HFFc6 (cell line): ENCODE measurements at regions not wholly inside any gene's neighbourhood (a gene's known extent, or its start where the extent isn't known, plus 50 kb on each side); places are given as distances from the start of the nearest gene placed in this dataset.

Source experiments
- DNase-seq: peaks from one replicate; pipeline ENCODE4 v3.0.0-alpha.2; 2018
- H3K27ac Mint-ChIP-seq: 2 replicates; pipeline ENCODE4 v1.8.0; 2020; ENCODE audit warnings: mild to moderate bottlenecking, mixed read lengths
- H3K27me3 Mint-ChIP-seq: 2 replicates; pipeline ENCODE4 v1.8.0; 2021; ENCODE audit warnings: mild to moderate bottlenecking, moderate library complexity, mixed read lengths; ENCODE audit not compliant: insufficient read depth
- H3K36me3 Mint-ChIP-seq: 2 replicates; pipeline ENCODE4 v1.8.0; 2021; ENCODE audit warnings: low read depth, mixed read lengths
- H3K4me1 Mint-ChIP-seq: 2 replicates; pipeline ENCODE4 v1.8.0; 2020; ENCODE audit warnings: low read depth, mixed read lengths
- H3K4me3 Mint-ChIP-seq: 2 replicates; pipeline ENCODE4 v1.8.0; 2020; ENCODE audit warnings: mild to moderate bottlenecking, moderate library complexity, mixed read lengths
- H3K9me3 Mint-ChIP-seq: 2 replicates; pipeline ENCODE4 v1.8.0; 2020; ENCODE audit warnings: mild to moderate bottlenecking, mixed read lengths
- TF ChIP-seq, protein P1 (sequence below): fragments of 200-600 bp; sonication (generic); IDR thresholded peaks from 2 replicates; pipeline ENCODE4 v1.5.0; 2021; ENCODE audit warnings: antibody characterized with exemption, mild to moderate bottlenecking

DNA sequence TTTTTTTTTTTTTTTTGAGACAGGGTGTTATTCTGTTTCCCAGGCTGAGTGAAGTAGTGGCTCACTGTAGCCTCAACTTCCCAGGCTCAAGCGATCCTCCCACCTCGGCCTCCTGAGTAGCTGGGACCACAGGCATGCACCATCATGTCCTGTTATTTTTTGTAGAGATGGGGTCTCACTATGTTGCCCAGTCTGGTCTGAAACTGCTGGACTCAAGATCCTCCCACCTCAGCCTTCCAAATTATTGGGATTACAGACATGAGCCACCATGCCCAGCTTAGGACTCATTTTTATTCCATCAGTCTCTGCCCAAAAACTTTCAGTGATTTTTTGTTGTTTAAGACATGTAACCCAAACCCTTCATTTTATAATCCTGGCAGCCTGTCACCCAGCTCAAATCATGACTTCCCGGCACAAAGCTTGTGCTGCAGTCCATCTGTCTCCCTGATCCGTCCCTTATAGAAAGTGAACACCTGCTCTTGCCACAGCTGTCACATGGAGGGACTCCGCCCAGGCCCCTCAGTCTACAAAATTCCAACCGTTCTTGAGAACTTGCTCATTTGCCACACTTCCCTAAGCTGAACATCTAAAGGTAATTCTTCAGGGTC, 183.9 kb upstream of the JARID2 start:
- Mint-ChIP-seq H3K27me3 (peaks cover 1% of the 10 kb centered on the region; the same call in 1 of the 2 replicates), H3K27ac (peak overlapping the region; percentile 57; the same call in 1 of the 2 replicates), H3K36me3 (no peaks in the 10 kb centered on the region), H3K9me3 (no peaks in the 10 kb centered on the region), H3K4me1 (peaks cover 34% of the 10 kb centered on the region), H3K4me3 (no peak overlapping the region)
- TF ChIP-seq, protein P1, sequence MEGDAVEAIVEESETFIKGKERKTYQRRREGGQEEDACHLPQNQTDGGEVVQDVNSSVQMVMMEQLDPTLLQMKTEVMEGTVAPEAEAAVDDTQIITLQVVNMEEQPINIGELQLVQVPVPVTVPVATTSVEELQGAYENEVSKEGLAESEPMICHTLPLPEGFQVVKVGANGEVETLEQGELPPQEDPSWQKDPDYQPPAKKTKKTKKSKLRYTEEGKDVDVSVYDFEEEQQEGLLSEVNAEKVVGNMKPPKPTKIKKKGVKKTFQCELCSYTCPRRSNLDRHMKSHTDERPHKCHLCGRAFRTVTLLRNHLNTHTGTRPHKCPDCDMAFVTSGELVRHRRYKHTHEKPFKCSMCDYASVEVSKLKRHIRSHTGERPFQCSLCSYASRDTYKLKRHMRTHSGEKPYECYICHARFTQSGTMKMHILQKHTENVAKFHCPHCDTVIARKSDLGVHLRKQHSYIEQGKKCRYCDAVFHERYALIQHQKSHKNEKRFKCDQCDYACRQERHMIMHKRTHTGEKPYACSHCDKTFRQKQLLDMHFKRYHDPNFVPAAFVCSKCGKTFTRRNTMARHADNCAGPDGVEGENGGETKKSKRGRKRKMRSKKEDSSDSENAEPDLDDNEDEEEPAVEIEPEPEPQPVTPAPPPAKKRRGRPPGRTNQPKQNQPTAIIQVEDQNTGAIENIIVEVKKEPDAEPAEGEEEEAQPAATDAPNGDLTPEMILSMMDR: no peak
- no peak for DNase-seq

DNA sequence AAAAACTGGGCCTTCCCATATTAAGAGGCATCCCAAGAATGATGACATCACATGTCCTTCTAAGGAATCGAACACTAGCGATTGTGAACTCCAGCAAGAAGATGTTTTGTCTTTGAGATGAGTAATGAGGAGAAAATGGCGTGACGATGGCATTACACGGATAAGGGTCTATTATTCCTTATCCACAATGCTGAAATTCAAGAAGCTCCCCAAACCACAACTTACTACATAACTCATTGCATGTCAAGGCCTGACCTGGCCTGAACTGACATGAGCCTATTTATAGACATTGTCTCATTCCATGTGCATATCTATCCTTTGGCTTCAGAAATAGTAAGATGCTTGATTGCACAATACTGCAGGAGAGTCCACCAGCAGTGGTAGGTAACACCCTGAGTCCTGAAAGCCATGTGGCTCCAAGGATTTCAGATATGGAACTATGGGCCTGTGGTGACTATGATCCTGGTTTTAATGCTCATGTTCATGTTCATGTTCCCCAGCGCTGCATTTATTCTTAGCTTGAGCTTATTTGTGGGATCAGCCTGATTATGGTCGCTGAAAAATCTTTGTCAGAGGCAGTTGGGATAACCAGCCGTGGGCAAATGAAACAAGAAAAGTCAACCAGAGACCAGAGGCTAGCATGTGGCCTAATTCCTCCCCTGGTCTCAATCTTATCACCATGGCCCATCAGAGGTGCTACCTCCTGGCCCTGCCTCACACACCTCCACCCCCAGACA, 183.2 kb upstream of the JARID2 start:
- DNase-seq: peak; percentile 94
- Mint-ChIP-seq H3K27ac (peak overlapping the region; percentile 57), H3K27me3 (peaks cover 1% of the 10 kb centered on the region; the same call in 1 of the 2 replicates), H3K4me1 (peaks cover 37% of the 10 kb centered on the region), H3K9me3 (no peaks in the 10 kb centered on the region), H3K4me3 (no peak overlapping the region), H3K36me3 (no peaks in the 10 kb centered on the region)
- TF ChIP-seq, protein P1: no peak

DNA sequence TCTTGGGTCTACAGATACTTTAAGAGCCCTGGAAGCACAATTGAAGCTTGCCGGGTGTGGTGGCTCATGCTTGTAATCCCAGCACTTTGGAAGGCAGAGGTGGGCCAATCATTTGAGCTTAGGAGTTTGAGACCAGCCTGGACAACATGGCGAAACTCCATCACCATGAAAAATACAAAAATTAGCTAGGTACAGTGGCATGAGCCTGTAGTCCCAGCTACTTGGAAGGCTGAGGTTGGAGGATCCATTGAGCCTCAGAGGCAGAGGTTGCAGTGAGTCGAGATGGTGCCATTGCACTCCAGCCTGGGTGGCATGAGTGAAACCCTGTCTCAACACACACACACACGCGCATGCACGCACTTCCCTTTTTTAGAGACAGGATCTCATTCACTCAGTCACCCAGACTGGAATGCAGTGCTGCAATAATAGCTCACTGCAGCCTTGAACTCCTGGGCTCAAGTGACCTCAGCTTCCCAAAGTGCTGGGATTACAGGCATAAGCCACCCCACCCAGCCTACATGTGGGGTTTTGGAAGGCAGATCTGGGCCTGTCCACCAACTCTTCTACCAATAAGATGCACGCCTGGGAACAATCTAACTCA, 182.5 kb upstream of the JARID2 start:
- no peaks in the 10 kb centered on the region for H3K36me3 Mint-ChIP-seq
- no peaks in the 10 kb centered on the region for H3K9me3 Mint-ChIP-seq
- H3K4me1 Mint-ChIP-seq: peaks cover 37% of the 10 kb centered on the region
- H3K27ac Mint-ChIP-seq: peak overlapping the region; percentile 45; the same call in 1 of the 2 replicates
- no peak overlapping the region for H3K4me3 Mint-ChIP-seq
- peaks cover 1% of the 10 kb centered on the region; the same call in 1 of the 2 replicates for H3K27me3 Mint-ChIP-seq
- DNase-seq: no peak
- TF ChIP-seq, protein P1: no peak

DNA sequence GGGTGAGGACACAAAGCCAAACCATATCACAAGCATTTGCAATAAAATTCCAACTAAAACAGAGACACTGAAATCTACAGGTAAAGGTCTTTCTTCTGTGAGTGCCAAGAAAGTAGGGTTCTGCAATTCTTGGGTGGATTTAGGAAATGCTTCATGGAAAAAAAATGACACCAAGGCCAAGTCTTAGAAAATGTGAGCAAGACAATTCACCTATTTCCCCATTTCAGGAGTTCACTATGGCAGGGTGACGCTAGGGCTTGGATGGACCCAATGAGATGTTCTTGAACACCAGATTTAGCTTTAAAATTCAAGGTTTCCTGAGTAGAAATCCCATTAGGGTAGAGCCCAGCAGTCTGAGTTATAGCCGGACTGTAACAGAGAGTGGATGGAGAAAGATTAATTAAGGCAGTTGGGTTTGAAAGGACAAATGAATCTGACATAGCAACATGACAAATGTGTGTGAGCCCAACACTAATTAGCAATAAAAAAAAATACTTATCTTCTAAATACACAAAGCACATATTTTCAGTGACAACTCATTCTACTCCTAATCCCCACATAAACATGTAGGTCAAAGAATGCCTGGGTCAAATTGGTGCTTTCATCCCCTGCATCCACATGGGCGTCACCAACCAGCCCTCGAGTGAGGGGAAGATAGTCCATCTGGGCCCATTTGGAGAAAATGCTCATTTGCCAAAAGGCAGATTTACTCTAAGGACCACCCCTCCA, 180.4 kb upstream of the JARID2 start:
- TF ChIP-seq, protein P1: no peak
- peak overlapping the region; percentile 76 for H3K27ac Mint-ChIP-seq
- DNase-seq: peak; percentile 47

DNA sequence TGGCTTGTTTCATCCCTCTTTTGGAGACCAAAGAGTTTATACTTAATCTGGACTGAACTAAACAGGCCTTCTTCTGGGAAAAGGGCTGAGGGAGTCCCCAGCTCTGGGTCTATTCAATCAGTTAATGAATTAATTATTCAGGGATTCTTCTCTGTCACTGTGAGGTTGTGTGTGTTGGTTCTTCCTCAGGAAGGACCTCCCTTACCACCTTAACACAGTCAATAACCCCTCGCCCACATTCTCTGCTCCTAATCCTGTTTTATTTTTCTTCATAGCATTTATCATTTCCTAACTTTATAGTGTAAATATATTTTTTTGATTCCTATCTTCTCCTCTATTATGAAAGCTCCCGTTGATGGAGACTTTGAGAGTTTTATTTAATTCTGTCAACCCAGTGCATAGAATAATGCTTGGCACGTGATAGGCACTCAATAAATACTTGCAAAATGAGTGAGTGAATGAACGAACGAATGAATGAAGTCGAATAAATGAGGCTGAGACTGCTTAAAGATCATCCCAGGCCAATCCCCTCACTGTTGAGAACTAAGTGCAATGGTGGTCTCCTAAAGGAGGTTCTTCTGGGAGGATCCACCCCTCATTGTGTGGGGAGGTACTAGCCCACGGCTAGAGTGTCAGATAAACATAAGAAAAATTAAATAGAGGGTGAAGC, 179.6 kb upstream of the JARID2 start:
- Mint-ChIP-seq H3K4me3 (no peak overlapping the region; the same call in 1 of the 2 replicates), H3K4me1 (peaks cover 37% of the 10 kb centered on the region), H3K27me3 (no peaks in the 10 kb centered on the region; the same call in 1 of the 2 replicates), H3K36me3 (no peaks in the 10 kb centered on the region), H3K9me3 (no peaks in the 10 kb centered on the region), H3K27ac (peak overlapping the region; percentile 76)
- TF ChIP-seq, protein P1: no peak
- DNase-seq: no peak

More for the DNA sequence above, 180.4 kb upstream of the JARID2 start:
- Mint-ChIP-seq H3K4me3 (no peak overlapping the region), H3K36me3 (no peaks in the 10 kb centered on the region), H3K9me3 (no peaks in the 10 kb centered on the region), H3K27me3 (peaks cover 1% of the 10 kb centered on the region; the same call in 1 of the 2 replicates), H3K4me1 (peaks cover 37% of the 10 kb centered on the region)
